ENCODE measurements at regions not wholly inside any gene's neighbourhood (a gene's known extent, or its start where the extent isn't known, plus 50 kb on each side); places are given as distances from the start of the nearest gene placed in this dataset.

- TF ChIP-seq CTCF (conservative IDR thresholded peaks at IDR 0.05 in 1 of 2, IDR thresholded peaks at IDR 0.05 in 1 of 2; ENCODE audit: low read depth in 1 of 2, low read length in 2 of 2) (no peak), EZH2 (IDR thresholded peaks at IDR 0.05; ENCODE audit: low read length, missing control alignments) (no peak)
These were observed 70.0 kb upstream of the FRG1 start for GRCh38 chr4:189870511-189871234.

Data from fibroblast of lung (primary cell).